ENCODE measurements at regions not wholly inside any gene's neighbourhood (a gene's known extent, or its start where the extent isn't known, plus 50 kb on each side); places are given as distances from the start of the nearest gene placed in this dataset.

DNA sequence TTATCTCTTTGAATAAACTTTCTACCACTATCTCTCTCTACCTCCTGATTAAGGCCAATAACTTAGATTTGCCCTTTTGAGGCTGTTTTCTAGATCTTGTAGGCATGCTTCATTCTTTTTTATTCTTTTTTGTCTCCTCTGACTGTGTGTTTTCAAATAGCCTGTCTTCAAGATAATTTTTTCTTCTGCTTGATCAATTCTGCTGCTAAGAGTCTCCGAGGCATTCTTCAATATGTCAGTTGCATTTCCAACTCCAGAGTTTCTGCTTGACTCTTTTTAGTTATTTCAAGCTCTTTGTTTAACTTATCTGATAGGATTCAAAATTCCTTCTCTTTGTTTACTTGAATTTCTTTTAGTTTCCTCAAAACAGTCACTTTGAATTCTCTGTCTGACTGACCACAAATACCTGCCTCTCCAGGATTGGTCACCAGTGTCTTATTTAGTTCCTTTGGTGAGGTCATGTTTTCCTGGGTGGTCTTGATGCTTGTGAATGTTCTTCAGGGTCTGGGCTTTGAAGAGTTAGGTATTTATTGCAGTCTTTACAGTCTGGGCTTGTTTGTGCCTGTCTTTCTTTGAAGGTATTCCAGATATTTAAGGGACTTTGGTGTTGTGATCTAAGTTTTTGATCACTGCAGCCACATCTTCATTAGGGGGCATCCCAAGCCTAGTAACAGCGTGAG lies 197.3 kb upstream of the STK17B start:
- no peak overlapping the region for H3K4me3 Mint-ChIP-seq
- H3K27me3 Mint-ChIP-seq (ENCODE audit: low read depth in 3 of 3) = peaks cover 0 to 10% (median 5%) of the 10 kb centered on the region in 3 donors
- no peaks in the 10 kb centered on the region for H3K36me3 Mint-ChIP-seq
- H3K9me3 Mint-ChIP-seq = peaks cover 0 to 16% (median 3%) of the 10 kb centered on the region in 6 donors
- H3K27ac Mint-ChIP-seq = no peak overlapping the region
- DNase-seq = no peak
- no peaks in the 10 kb centered on the region for H3K4me1 Mint-ChIP-seq

DNA sequence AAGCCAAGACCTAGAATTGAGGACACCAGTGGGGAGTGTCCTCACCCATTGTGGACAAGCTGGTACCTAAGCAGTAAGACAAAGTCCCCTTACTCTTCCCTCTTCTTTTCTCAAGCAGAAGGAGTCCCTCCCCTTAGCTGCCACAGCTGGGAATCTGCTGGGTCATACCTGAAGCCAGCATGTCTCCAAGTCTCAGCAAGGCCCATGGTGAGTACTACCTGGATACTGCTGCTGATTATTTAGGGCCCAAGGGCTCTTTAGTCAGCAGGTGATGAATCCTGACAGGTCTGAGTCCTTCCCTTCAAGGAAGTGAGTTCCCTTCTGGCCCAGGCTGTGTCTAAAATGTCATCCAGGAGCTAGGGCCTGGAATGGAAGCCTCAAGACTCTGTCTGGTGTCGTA lies 198.6 kb upstream of the STK17B start:
- H3K9me3 Mint-ChIP-seq = peaks cover 0 to 16% (median 3%) of the 10 kb centered on the region in 6 donors
- H3K4me3 Mint-ChIP-seq = no peak overlapping the region
- H3K36me3 Mint-ChIP-seq = no peaks in the 10 kb centered on the region
- no peak for DNase-seq
- no peaks in the 10 kb centered on the region for H3K4me1 Mint-ChIP-seq
- H3K27me3 Mint-ChIP-seq (ENCODE audit: low read depth in 3 of 3) = peaks cover 0 to 12% (median 5%) of the 10 kb centered on the region in 3 donors
- H3K27ac Mint-ChIP-seq = no peak overlapping the region

DNA sequence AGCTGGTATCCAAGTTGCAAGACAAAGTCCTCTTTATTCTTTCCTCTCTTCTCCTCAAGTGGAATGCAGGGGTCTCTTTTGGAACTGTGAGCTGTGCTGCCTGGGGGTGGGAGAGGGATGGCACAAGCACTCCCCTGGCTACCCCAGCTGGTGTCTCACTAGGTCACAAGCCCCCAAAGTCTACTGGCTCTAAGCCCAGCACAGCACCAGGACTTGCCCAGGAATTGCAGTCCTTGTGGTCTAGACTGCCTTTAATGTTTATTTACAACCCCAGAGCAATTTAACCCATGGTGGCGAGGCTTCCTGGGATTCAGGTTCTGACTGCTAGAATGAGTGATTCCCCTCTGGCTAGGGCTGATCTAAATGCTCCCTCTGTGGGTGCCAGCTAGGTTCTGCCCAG lies 199.0 kb upstream of the STK17B start:
- Mint-ChIP-seq H3K4me1 (no peaks in the 10 kb centered on the region), H3K9me3 (peaks cover 0 to 16% (median 3%) of the 10 kb centered on the region in 6 donors), H3K27me3 (ENCODE audit: low read depth in 3 of 3) (peaks cover 0 to 12% (median 5%) of the 10 kb centered on the region in 3 donors), H3K36me3 (no peaks in the 10 kb centered on the region), H3K4me3 (no peak overlapping the region), H3K27ac (no peak overlapping the region)
- DNase-seq = no peak

DNA sequence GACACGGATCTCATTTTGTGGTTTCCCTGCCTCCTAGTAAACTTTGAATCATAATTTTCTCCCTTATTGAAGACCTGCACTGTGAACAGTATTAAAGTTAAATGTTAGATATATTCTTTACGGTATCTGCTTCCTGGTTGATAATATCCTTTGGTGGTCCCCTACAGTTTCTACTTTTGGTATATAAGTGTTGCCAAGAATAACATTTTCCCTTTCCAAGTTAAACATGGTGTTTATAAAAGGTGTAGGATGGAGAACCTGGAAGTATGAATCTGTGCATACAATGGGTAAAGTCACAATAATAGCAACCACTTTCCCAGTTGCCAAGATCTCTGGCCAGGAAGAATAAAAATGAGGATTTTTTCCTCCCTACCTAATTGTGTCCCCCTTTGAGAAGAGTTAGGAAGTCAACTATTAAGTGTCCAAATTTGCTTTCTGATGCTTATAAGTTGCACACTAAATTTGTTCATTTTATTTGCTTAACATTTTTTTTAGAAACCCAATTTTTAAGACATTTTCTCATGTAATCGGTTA lies 201.0 kb upstream of the STK17B start:
- no peak overlapping the region for H3K4me3 Mint-ChIP-seq
- H3K9me3 Mint-ChIP-seq = peaks cover 0 to 16% (median 3%) of the 10 kb centered on the region in 6 donors
- no peak overlapping the region for H3K27ac Mint-ChIP-seq
- H3K36me3 Mint-ChIP-seq = no peaks in the 10 kb centered on the region
- DNase-seq = no peak
- H3K4me1 Mint-ChIP-seq = no peaks in the 10 kb centered on the region
- peaks cover 1 to 6% (median 3%) of the 10 kb centered on the region in 3 donors for H3K27me3 Mint-ChIP-seq (ENCODE audit: low read depth in 3 of 3)

DNA sequence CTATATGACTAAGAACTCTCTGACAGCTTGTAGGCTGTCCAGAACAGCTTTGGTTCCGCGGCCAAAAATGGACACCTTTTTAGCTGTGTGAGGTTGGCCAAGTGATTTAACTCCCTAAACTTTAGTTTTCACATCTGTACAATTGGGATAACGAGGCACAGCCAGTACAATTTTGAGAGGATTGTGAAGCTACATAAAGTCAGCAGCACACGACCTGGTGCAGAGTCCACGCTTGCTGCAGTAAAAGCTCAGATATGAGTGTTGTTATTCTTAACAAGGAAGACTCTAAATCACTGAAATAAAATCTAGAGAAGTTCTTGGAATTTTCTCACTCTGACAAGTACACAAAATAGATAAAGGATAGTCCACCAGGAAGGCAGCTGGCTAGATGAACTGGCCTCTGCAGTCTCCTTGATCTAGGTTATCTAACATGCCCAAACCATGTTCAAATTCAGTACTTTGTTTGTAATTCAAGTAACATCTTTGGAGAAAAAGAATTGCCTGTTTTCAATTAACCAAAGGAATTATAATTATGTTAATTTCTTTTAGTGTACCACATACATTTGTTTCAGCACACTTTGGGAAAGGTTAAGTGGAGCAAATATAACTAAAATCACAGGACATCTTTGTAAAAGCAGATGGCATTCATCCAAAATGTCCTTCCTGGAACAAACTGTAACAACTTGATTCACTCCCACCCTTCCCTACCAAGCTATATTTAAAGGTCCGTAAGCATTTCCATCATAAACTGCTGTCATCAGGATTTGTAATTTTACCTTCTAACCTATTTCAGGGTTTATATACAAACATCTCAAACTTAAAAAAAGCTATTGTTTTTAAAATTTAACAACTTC lies 201.7 kb upstream of the STK17B start:
- no peaks in the 10 kb centered on the region for H3K36me3 Mint-ChIP-seq
- no peak for DNase-seq
- no peaks in the 10 kb centered on the region for H3K4me1 Mint-ChIP-seq
- H3K27me3 Mint-ChIP-seq (ENCODE audit: low read depth in 3 of 3) = peaks cover 1 to 7% (median 3%) of the 10 kb centered on the region in 3 donors
- H3K4me3 Mint-ChIP-seq = no peak overlapping the region
- H3K9me3 Mint-ChIP-seq = peaks cover 0 to 14% (median 3%) of the 10 kb centered on the region in 6 donors
- H3K27ac Mint-ChIP-seq = no peak overlapping the region

DNA sequence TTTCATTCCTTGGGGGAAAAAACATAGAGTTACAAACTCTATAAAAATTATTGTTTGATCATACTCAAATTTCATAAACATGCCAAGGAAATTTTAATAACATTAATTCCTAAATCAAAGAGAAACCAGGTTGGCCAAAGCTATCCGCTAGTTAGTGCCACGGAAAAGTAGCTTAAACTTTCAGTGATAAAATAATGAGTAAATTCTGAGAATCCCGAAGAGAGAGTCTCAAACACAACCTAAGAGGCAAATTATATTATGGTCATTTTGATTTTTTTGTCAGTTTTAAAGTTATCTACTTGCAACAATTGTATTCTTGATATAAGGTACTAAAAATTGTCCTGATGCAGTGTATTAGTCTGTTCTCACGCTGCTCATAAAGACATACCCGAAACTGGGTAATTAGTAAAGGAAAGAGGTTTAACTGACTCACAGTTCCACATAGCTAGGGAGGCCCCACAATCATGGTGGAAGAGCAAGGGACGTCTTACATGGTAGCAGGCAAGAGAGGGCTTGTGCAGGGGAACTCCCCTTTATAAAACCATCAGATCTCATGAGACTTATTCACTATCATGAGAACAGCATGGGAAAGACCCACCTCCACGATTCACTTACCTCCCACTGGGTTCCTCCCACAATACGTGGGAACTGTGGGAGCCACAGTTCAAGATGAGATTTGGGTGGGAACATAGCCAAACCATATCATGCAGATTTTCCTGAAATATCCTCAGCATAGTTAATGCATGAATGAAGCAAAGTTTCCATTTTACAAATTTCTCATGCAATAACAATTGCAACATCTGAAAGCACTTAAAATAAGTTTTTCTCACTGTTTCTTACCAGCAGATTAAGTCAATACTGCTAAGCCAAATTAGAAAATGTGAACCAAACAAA lies 205.9 kb upstream of the STK17B start:
- Mint-ChIP-seq H3K4me3 (no peak overlapping the region), H3K4me1 (no peaks in the 10 kb centered on the region), H3K36me3 (no peaks in the 10 kb centered on the region), H3K27ac (no peak overlapping the region), H3K9me3 (no peaks in the 10 kb centered on the region), H3K27me3 (ENCODE audit: low read depth in 3 of 3) (peaks cover 2 to 11% (median 5%) of the 10 kb centered on the region in 3 donors)
- no peak for DNase-seq

DNA sequence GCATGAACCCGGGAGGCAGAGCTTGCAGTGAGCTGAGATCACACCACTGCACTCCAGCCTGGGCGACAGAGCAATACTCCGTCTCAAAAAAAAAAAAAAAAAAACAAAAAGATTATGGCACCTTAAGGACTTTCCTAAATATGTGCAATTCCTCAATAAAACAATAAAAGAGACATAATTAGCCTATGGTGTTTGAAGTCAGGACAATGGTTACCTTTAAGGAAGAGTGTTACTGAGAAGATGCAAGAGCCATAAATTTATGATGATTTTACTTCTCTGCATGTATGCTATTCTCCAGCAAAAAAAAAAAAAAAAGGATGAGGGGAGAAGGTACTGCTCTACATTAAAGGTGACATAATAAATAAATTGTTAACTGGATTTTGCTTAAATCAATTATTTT lies 208.2 kb upstream of the STK17B start:
- Mint-ChIP-seq H3K4me3 (no peak overlapping the region), H3K27me3 (ENCODE audit: low read depth in 3 of 3) (peaks cover 2 to 10% (median 7%) of the 10 kb centered on the region in 3 donors), H3K4me1 (no peaks in the 10 kb centered on the region), H3K27ac (no peak overlapping the region), H3K36me3 (no peaks in the 10 kb centered on the region), H3K9me3 (no peaks in the 10 kb centered on the region)
- no peak for DNase-seq

DNA sequence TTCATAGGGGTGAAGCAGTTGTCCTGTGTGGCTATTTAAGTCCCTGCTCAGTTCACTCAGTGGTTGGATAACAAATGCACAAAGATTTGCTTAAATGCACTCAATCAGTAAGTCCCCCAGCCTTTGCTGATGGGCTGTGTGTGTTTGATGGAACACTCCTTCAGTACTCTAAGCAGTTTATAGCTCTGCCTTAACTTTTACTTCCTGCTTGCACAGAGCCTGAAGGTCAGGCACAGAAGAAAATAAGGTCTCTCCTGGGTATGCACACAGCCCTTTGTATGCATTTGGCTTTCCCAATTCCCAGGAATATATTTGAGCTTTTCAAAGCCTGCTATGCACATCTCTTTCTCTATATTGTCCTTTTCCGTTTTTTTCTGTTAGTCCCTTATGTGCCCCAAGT lies 208.7 kb upstream of the STK17B start:
- Mint-ChIP-seq H3K4me1 (no peaks in the 10 kb centered on the region), H3K27ac (no peak overlapping the region), H3K9me3 (no peaks in the 10 kb centered on the region), H3K36me3 (no peaks in the 10 kb centered on the region), H3K4me3 (no peak overlapping the region), H3K27me3 (ENCODE audit: low read depth in 3 of 3) (peaks cover 2 to 10% (median 7%) of the 10 kb centered on the region in 3 donors)
- DNase-seq = no peak

DNA sequence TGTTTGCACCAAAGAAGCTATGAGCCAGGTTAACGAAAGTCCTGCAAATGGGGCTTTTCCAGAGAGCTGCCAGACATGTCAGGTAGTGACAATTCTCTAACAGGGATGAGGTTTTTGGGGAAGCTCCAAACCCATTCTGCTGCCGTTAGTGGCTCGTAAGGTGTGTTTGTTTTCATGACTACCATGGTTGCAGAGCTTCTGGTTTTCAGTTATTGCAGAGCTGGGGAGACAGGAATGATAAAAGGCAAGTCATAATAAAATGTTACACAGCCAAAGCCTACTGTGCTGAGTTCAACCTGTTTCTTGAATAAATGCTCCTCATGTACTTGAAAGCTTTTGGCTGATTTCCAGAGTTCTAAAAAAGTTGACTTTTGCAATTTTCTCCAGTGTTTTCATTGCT lies 209.2 kb upstream of the STK17B start:
- H3K36me3 Mint-ChIP-seq = no peaks in the 10 kb centered on the region
- no peak overlapping the region for H3K27ac Mint-ChIP-seq
- H3K4me3 Mint-ChIP-seq = no peak overlapping the region
- no peak for DNase-seq
- H3K4me1 Mint-ChIP-seq = no peaks in the 10 kb centered on the region
- no peaks in the 10 kb centered on the region for H3K9me3 Mint-ChIP-seq
- H3K27me3 Mint-ChIP-seq (ENCODE audit: low read depth in 3 of 3) = peaks cover 2 to 10% (median 7%) of the 10 kb centered on the region in 3 donors

DNA sequence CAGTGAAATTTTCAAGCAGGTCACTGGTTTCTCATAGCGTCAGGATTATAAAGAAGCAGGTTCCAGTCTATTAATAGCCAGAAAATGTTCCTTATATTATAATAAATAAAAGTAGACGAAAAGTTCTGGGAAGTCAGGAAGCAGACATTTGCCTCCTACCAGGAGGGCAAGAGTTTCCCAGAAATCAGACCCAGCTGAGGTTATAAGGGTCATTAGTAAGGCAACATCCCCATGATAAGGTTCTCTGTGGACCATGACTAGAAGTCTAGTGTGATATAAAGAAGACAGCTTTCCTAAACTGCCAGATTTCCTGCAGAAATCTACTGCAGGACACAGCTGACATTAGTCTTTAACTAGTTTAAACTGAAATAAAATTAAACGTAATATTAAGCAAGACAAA lies 210.1 kb upstream of the STK17B start:
- Mint-ChIP-seq H3K27ac (no peak overlapping the region), H3K36me3 (no peaks in the 10 kb centered on the region), H3K9me3 (peaks cover 0 to 2% (median 0%) of the 10 kb centered on the region in 6 donors), H3K27me3 (ENCODE audit: low read depth in 3 of 3) (peaks cover 2 to 10% (median 7%) of the 10 kb centered on the region in 3 donors), H3K4me1 (no peaks in the 10 kb centered on the region), H3K4me3 (no peak overlapping the region)
- DNase-seq = no peak

DNA sequence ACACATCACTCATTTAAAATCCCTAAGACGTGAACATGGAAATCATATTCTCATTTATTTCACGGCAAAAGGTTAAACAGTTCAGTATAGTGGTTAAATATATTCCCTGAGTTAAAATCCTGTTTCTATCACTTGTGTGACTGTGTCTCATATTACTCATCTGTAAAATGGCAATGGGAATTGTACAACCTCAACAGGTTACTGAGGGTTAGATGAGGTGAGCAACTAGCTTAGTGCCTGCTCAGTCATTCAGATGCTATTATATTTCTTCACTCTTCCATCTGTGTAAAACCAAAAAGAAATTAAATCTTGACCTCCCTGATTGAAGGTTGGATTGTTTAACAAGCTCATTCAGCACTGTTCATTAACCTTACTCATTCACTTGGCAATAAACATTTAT lies 212.4 kb upstream of the STK17B start:
- H3K4me1 Mint-ChIP-seq = no peaks in the 10 kb centered on the region
- no peak for DNase-seq
- no peak overlapping the region for H3K27ac Mint-ChIP-seq
- peaks cover 0 to 2% (median 0%) of the 10 kb centered on the region in 6 donors for H3K9me3 Mint-ChIP-seq
- H3K36me3 Mint-ChIP-seq = no peaks in the 10 kb centered on the region
- peaks cover 2 to 5% (median 4%) of the 10 kb centered on the region in 3 donors for H3K27me3 Mint-ChIP-seq (ENCODE audit: low read depth in 3 of 3)
- H3K4me3 Mint-ChIP-seq = no peak overlapping the region

DNA sequence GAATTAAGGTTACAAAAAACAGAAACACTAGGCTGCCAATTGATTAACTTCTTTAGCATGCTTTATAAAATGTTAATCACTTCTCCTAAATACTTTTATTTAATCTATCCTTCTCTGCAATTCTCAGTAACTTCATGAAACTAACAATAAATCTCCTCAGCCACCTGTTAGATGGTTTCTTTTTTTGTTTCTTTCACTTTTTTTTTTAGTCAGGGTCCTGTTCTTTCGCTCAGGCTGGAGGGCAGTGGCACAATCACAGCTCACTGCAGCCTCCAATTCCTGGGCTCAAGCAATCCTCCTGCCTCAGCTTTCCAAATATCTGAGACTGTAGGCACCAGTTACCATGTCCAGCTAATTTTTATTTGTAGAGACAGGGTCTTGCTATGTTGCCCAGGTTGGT lies 213.4 kb upstream of the STK17B start:
- H3K36me3 Mint-ChIP-seq = no peaks in the 10 kb centered on the region
- DNase-seq = no peak
- no peak overlapping the region for H3K4me3 Mint-ChIP-seq
- H3K27ac Mint-ChIP-seq = no peak overlapping the region
- H3K4me1 Mint-ChIP-seq = no peaks in the 10 kb centered on the region
- H3K9me3 Mint-ChIP-seq = peaks cover 0 to 2% (median 0%) of the 10 kb centered on the region in 6 donors
- H3K27me3 Mint-ChIP-seq (ENCODE audit: low read depth in 3 of 3) = peaks cover 2 to 4% (median 3%) of the 10 kb centered on the region in 3 donors

DNA sequence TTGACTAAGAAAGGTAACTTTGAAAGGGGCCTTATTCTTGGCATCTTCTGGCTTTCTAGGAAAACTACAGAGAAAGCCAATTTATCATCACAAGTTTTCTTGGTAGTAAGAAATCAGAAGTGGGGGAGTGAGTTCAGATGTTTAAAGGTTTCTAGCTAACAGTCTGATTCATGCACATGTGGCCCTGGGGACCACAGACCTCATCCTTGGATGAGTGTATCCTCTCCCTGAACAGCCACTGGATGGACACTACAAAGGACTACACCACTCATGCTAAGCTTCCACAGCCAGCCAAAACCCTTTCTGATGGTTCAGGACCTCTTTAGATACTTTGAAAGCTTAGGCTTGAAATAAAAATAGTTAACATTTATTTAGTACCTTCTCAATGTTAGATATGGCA lies 218.3 kb upstream of the STK17B start:
- Mint-ChIP-seq H3K36me3 (no peaks in the 10 kb centered on the region), H3K27ac (no peak overlapping the region), H3K4me1 (no peaks in the 10 kb centered on the region), H3K9me3 (peaks cover 0 to 7% (median under 1%) of the 10 kb centered on the region in 6 donors), H3K4me3 (no peak overlapping the region), H3K27me3 (ENCODE audit: low read depth in 3 of 3) (peaks cover 0 to 8% (median 0%) of the 10 kb centered on the region in 3 donors)
- no peak for DNase-seq

Data from immature natural killer cell (primary cell).